Activated T-helper 17 cell treated with anti-CD3 and anti-CD28 coated beads, Interleukin-2, amount 50 U/mL, for 72 hours (primary cell): ENCODE measurements at regions not wholly inside any gene's neighbourhood (a gene's known extent, or its start where the extent isn't known, plus 50 kb on each side); places are given as distances from the start of the nearest gene placed in this dataset.

Experiments used
- ATAC-seq: fragments of 150-1000 bp; cut with Tn5 transposase; replicated peaks from 2 replicates; pipeline ENCODE4 v1.10.0; 2021; ENCODE audit warnings: mild to moderate bottlenecking, moderate library complexity
- H3K27ac Mint-ChIP-seq: one replicate; pipeline ENCODE4 v1.8.0; 2022; ENCODE audit warnings: mixed read lengths
- H3K27me3 Mint-ChIP-seq: one replicate; pipeline ENCODE4 v1.8.0; 2022; ENCODE audit warnings: mixed read lengths
- H3K36me3 Mint-ChIP-seq: one replicate; pipeline ENCODE4 v1.8.0; 2022; ENCODE audit warnings: low read depth, mild to moderate bottlenecking, mixed read lengths
- H3K4me1 Mint-ChIP-seq: one replicate; pipeline ENCODE4 v1.8.0; 2022; ENCODE audit warnings: mixed read lengths
- H3K4me3 Mint-ChIP-seq: one replicate; pipeline ENCODE4 v1.8.0; 2022; ENCODE audit warnings: mild to moderate bottlenecking, mixed read lengths
- H3K9me3 Mint-ChIP-seq: one replicate; pipeline ENCODE4 v1.8.0; 2022; ENCODE audit warnings: mixed read lengths

- peaks cover 22% of the 10 kb centered on the region for H3K9me3 Mint-ChIP-seq
- H3K27ac Mint-ChIP-seq = no peak overlapping the region
- ATAC-seq = no peak
- no peak overlapping the region for H3K4me3 Mint-ChIP-seq
- H3K36me3 Mint-ChIP-seq = no peaks in the 10 kb centered on the region
- no peaks in the 10 kb centered on the region for H3K27me3 Mint-ChIP-seq
- H3K4me1 Mint-ChIP-seq = no peaks in the 10 kb centered on the region
Observed at GRCh38 chr3:1587426-1587825, 494.6 kb downstream of the CNTN6 start.

GRCh38 chr3:1591327-1592028 is 498.7 kb downstream of the CNTN6 start:
- peak; percentile 19 for ATAC-seq
- Mint-ChIP-seq H3K36me3 (no peaks in the 10 kb centered on the region), H3K4me3 (no peak overlapping the region), H3K27me3 (no peaks in the 10 kb centered on the region), H3K27ac (no peak overlapping the region), H3K9me3 (peaks cover 17% of the 10 kb centered on the region), H3K4me1 (no peaks in the 10 kb centered on the region)

DNA sequence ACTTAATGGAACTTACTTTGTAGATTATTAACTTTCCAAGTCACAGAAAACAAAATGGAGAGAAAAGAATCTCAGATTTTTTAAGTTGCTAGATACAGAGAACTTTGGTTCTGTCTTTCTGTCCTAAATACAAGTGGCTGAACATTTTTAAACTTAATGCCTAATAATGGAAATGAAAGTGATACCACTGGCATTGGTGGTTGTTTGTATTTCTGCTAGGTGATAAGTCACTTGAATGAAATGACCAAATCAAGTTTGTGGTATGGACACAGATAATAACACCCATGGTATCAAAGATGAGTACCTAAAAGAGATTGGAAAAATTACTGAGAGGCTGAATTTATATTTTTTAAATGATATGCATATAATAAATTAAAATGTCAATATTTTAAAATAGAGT is 502.1 kb downstream of the CNTN6 start:
- no peak overlapping the region for H3K4me3 Mint-ChIP-seq
- H3K27ac Mint-ChIP-seq = no peak overlapping the region
- no peak for ATAC-seq
- H3K27me3 Mint-ChIP-seq = no peaks in the 10 kb centered on the region
- peaks cover 1% of the 10 kb centered on the region for H3K9me3 Mint-ChIP-seq
- H3K4me1 Mint-ChIP-seq = no peaks in the 10 kb centered on the region
- H3K36me3 Mint-ChIP-seq = no peaks in the 10 kb centered on the region

DNA sequence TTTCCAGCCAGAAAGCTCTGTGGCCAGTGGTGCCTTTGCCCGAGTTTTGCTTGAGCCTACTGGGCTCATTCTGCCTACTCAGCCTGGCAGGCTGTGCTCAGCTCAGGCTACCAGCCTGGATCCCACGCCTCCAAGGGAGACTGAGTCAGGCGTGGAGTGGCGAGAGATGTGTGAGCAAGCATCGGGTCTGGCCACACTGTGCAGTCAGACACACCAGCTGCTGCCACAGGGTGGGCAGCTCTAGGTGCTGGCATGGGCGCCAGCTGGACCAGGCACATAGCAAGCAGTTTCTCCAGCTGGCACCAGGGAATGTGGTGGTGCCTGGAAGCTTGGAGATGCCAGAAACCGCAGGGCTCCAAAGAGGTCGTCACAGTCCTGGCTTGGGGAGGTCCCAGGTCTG is 498.5 kb upstream of the CNTN4 start:
- H3K27me3 Mint-ChIP-seq = no peaks in the 10 kb centered on the region
- no peak for ATAC-seq
- H3K4me3 Mint-ChIP-seq = no peak overlapping the region
- H3K9me3 Mint-ChIP-seq = no peaks in the 10 kb centered on the region
- H3K4me1 Mint-ChIP-seq = no peaks in the 10 kb centered on the region
- H3K27ac Mint-ChIP-seq = no peak overlapping the region
- H3K36me3 Mint-ChIP-seq = no peaks in the 10 kb centered on the region

DNA sequence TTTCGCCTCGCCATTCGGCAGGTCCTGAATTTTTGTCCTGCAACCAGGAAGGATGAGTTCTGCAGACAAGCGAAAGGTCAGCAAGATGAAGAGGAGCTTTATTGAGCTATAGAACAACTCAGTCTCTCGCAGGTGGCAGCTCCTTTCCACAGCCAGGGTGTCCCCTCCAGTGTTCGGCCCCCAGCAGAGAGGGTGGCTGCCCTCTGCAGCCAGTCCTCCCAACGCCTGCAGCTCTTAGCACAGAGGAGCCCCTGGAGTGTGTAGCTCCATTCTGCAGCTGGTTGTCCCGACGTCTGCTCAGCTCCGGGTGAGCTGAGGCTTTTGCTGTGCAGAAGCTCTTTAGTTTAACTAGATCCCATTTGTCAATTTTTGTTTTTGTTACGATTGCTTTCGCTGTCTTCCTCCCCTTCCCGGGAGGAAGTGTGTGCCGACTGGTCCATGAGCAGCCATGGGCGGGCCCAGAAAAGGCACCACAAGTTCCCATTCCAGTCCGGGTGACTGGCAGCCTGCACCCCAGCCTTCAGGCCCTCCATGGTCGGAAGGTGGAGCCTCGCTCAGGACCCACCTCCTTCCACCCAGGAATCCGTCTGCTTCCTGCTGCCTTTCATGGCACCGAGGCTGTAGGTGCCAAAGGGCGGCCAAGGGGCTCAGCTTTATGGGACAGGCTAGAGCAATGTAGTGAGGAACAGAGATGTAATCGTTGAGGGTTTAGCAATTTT is 497.8 kb upstream of the CNTN4 start:
- no peak overlapping the region for H3K27ac Mint-ChIP-seq
- H3K9me3 Mint-ChIP-seq = no peaks in the 10 kb centered on the region
- H3K36me3 Mint-ChIP-seq = no peaks in the 10 kb centered on the region
- no peaks in the 10 kb centered on the region for H3K27me3 Mint-ChIP-seq
- H3K4me1 Mint-ChIP-seq = no peaks in the 10 kb centered on the region
- no peak for ATAC-seq
- no peak overlapping the region for H3K4me3 Mint-ChIP-seq

- Mint-ChIP-seq H3K9me3 (peaks cover 17% of the 10 kb centered on the region), H3K4me1 (no peaks in the 10 kb centered on the region), H3K27ac (no peak overlapping the region), H3K4me3 (no peak overlapping the region), H3K36me3 (no peaks in the 10 kb centered on the region), H3K27me3 (no peaks in the 10 kb centered on the region)
- ATAC-seq = no peak
Observed at GRCh38 chr3:1609416-1609815, 489.2 kb upstream of the CNTN4 start.

GRCh38 chr3:1611824-1612223 is 486.8 kb upstream of the CNTN4 start:
- Mint-ChIP-seq H3K4me1 (no peaks in the 10 kb centered on the region), H3K4me3 (no peak overlapping the region), H3K27me3 (no peaks in the 10 kb centered on the region), H3K27ac (no peak overlapping the region), H3K9me3 (peaks cover 10% of the 10 kb centered on the region), H3K36me3 (no peaks in the 10 kb centered on the region)
- ATAC-seq = no peak

GRCh38 chr3:1613962-1614361 is 484.7 kb upstream of the CNTN4 start:
- no peak overlapping the region for H3K4me3 Mint-ChIP-seq
- ATAC-seq = no peak
- peaks cover 10% of the 10 kb centered on the region for H3K9me3 Mint-ChIP-seq
- no peaks in the 10 kb centered on the region for H3K27me3 Mint-ChIP-seq
- H3K36me3 Mint-ChIP-seq = no peaks in the 10 kb centered on the region
- H3K27ac Mint-ChIP-seq = no peak overlapping the region
- H3K4me1 Mint-ChIP-seq = no peaks in the 10 kb centered on the region

- Mint-ChIP-seq H3K4me1 (no peaks in the 10 kb centered on the region), H3K4me3 (no peak overlapping the region), H3K9me3 (peaks cover 10% of the 10 kb centered on the region), H3K27me3 (no peaks in the 10 kb centered on the region), H3K27ac (no peak overlapping the region), H3K36me3 (no peaks in the 10 kb centered on the region)
- ATAC-seq = no peak
Observed at GRCh38 chr3:1616744-1617143, 481.9 kb upstream of the CNTN4 start.

DNA sequence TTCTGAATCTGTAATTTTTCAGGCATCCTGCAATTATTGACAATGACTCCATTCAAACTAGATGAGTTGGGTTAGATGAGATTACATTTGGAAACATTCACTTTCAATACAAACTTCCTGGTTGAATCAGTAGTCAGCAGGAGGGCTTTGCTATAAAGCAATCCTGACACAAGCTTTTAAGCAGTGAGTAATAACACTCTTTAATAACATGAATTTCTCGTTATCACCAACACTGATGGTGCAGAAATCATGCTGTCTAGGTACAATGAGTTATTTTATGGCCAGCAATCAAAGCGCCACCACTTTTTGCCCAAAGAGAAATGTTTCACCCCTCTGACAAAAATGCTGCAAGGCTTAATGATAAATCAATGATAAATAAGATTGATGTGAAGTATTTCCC is 474.8 kb upstream of the CNTN4 start:
- Mint-ChIP-seq H3K9me3 (no peaks in the 10 kb centered on the region), H3K4me1 (no peaks in the 10 kb centered on the region), H3K36me3 (no peaks in the 10 kb centered on the region), H3K27me3 (no peaks in the 10 kb centered on the region), H3K4me3 (no peak overlapping the region), H3K27ac (no peak overlapping the region)
- no peak for ATAC-seq

DNA sequence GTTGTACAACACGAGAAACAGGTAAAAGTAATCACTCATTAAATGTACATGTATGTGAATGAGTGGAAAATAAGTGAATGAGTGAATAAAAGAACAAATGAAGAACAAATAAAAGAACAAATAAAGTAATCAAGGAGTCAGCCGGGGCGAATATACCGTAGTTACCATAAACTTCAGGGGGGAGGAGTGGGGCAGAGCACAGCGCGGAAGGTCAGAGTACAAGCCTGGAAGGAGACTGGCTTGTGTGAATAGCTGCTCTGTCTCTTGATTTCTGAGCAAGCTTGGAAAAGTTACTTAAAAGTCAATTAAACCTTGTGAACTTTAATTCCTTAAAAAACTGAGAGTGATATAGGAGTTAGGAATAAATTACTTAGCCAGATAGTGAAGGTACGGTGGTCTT is 466.5 kb upstream of the CNTN4 start:
- no peaks in the 10 kb centered on the region for H3K27me3 Mint-ChIP-seq
- no peak for ATAC-seq

GRCh38 chr3:1661839-1662238 is 436.8 kb upstream of the CNTN4 start:
- no peaks in the 10 kb centered on the region for H3K36me3 Mint-ChIP-seq
- H3K4me1 Mint-ChIP-seq = no peaks in the 10 kb centered on the region
- no peak overlapping the region for H3K27ac Mint-ChIP-seq
- no peak for ATAC-seq
- no peaks in the 10 kb centered on the region for H3K27me3 Mint-ChIP-seq
- H3K4me3 Mint-ChIP-seq = no peak overlapping the region
- peaks cover 10% of the 10 kb centered on the region for H3K9me3 Mint-ChIP-seq

More for the DNA sequence above, 466.5 kb upstream of the CNTN4 start:
- Mint-ChIP-seq H3K4me3 (no peak overlapping the region), H3K9me3 (peaks cover 11% of the 10 kb centered on the region), H3K36me3 (no peaks in the 10 kb centered on the region), H3K4me1 (no peaks in the 10 kb centered on the region), H3K27ac (no peak overlapping the region)

DNA sequence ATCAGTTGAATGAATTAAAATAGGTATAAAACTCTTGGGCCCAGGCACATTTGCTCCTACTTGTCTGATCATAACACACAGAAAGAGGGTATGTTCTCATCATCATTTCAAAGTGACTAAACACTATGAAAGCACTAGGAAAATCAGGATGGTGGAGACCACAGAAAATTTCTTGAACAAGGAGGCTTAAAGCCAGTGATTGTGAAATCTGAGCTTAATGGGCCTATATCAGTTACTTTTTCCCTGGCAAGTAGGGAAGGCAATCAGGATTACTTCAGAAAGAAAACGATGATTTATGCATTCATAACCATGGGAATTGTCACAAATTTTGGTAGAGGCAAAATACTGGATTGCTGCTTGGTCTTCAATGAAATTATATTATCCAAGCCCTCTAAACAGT is 434.4 kb upstream of the CNTN4 start:
- H3K27ac Mint-ChIP-seq = no peak overlapping the region
- H3K4me3 Mint-ChIP-seq = no peak overlapping the region
- no peaks in the 10 kb centered on the region for H3K4me1 Mint-ChIP-seq
- no peak for ATAC-seq
- no peaks in the 10 kb centered on the region for H3K36me3 Mint-ChIP-seq
- no peaks in the 10 kb centered on the region for H3K27me3 Mint-ChIP-seq
- peaks cover 6% of the 10 kb centered on the region for H3K9me3 Mint-ChIP-seq

GRCh38 chr3:1666865-1667264 is 431.8 kb upstream of the CNTN4 start:
- ATAC-seq = no peak
- Mint-ChIP-seq H3K4me3 (no peak overlapping the region), H3K4me1 (no peaks in the 10 kb centered on the region)

DNA sequence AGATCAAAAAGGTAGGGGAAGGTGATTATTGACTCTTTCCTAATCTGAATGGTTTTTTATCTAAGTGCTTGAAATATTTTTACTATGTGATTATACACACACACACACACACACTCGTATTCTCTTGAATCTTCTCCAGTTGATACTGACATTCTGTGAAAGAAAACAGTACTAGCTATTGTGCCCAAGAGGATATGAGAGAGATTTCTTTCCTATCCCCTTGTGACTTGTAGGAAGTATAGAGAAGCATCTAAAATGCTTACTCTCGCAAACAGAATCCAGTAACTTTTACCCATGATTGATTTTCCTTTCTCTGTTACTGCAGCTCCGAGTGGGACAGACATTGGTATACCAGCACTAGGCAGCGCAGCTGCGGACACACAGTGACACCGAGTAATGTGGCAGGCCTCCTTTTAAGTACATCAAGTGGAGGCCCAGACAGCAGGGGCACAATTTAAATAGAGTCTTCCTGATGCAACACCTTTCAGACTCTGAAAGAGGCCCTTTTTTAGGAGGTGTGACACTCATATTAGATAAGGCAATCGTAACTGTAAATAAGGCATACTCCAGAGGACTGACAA is 421.0 kb upstream of the CNTN4 start:
- no peaks in the 10 kb centered on the region for H3K27me3 Mint-ChIP-seq
- no peaks in the 10 kb centered on the region for H3K36me3 Mint-ChIP-seq
- no peak overlapping the region for H3K27ac Mint-ChIP-seq
- no peak overlapping the region for H3K4me3 Mint-ChIP-seq
- peaks cover 14% of the 10 kb centered on the region for H3K9me3 Mint-ChIP-seq
- no peaks in the 10 kb centered on the region for H3K4me1 Mint-ChIP-seq
- ATAC-seq = no peak

More at GRCh38 chr3:1666865-1667264, 431.8 kb upstream of the CNTN4 start:
- H3K9me3 Mint-ChIP-seq = peaks cover 10% of the 10 kb centered on the region
- H3K27me3 Mint-ChIP-seq = no peaks in the 10 kb centered on the region
- H3K27ac Mint-ChIP-seq = no peak overlapping the region
- H3K36me3 Mint-ChIP-seq = no peaks in the 10 kb centered on the region
